ENCODE measurements at regions not wholly inside any gene's neighbourhood (a gene's known extent, or its start where the extent isn't known, plus 50 kb on each side); places are given as distances from the start of the nearest gene placed in this dataset.

GRCh38 chr18:60500960-60501359, 128.4 kb upstream of the MC4R start:
- no peaks in the 10 kb centered on the region for H3K36me3 ChIP-seq (ENCODE audit: low read depth)
- no peak overlapping the region for H3K4me3 ChIP-seq (ENCODE audit: severe bottlenecking)
- no peak for TF ChIP-seq CTCF (IDR thresholded peaks at IDR 0.05; ENCODE audit: poor library complexity, severe bottlenecking)
- H3K4me1 ChIP-seq (ENCODE audit: insufficient read depth, poor library complexity, severe bottlenecking) = no peaks in the 10 kb centered on the region
- ATAC-seq (ENCODE audit: low read depth) (no peak), DNase-seq (ENCODE audit: low spot score) (no peak)
- no peaks in the 10 kb centered on the region for H3K27me3 ChIP-seq (ENCODE audit: insufficient read depth, poor library complexity, severe bottlenecking)
- no peaks in the 10 kb centered on the region for H3K9me3 ChIP-seq (ENCODE audit: severe bottlenecking)
- H3K27ac ChIP-seq (ENCODE audit: poor library complexity, severe bottlenecking) = no peak overlapping the region

GRCh38 chr18:60502591-60502990, 130.0 kb upstream of the MC4R start:
- ATAC-seq (ENCODE audit: low read depth) = no peak
- TF ChIP-seq CTCF (IDR thresholded peaks at IDR 0.05; ENCODE audit: poor library complexity, severe bottlenecking) = no peak

GRCh38 chr18:60503199-60503598, 130.6 kb upstream of the MC4R start:
- H3K27me3 ChIP-seq (ENCODE audit: insufficient read depth, poor library complexity, severe bottlenecking) = no peaks in the 10 kb centered on the region
- no peak overlapping the region for H3K27ac ChIP-seq (ENCODE audit: poor library complexity, severe bottlenecking)
- TF ChIP-seq CTCF (IDR thresholded peaks at IDR 0.05; ENCODE audit: poor library complexity, severe bottlenecking) = no peak
- H3K4me1 ChIP-seq (ENCODE audit: insufficient read depth, poor library complexity, severe bottlenecking) = no peaks in the 10 kb centered on the region
- DNase-seq (ENCODE audit: low spot score) = no peak
- H3K9me3 ChIP-seq (ENCODE audit: severe bottlenecking) = no peaks in the 10 kb centered on the region
- no peak for ATAC-seq (ENCODE audit: low read depth)
- no peak overlapping the region for H3K4me3 ChIP-seq (ENCODE audit: severe bottlenecking)
- H3K36me3 ChIP-seq (ENCODE audit: low read depth) = no peaks in the 10 kb centered on the region

More at GRCh38 chr18:60502591-60502990, 130.0 kb upstream of the MC4R start:
- Histone ChIP-seq H3K4me1 (ENCODE audit: insufficient read depth, poor library complexity, severe bottlenecking) (no peaks in the 10 kb centered on the region), H3K27me3 (ENCODE audit: insufficient read depth, poor library complexity, severe bottlenecking) (no peaks in the 10 kb centered on the region), H3K27ac (ENCODE audit: poor library complexity, severe bottlenecking) (no peak overlapping the region), H3K36me3 (ENCODE audit: low read depth) (no peaks in the 10 kb centered on the region), H3K4me3 (ENCODE audit: severe bottlenecking) (no peak overlapping the region), H3K9me3 (ENCODE audit: severe bottlenecking) (no peaks in the 10 kb centered on the region)
- no peak for DNase-seq (ENCODE audit: low spot score)

GRCh38 chr18:60506190-60506589, 133.6 kb upstream of the MC4R start:
- no peaks in the 10 kb centered on the region for H3K4me1 ChIP-seq (ENCODE audit: insufficient read depth, poor library complexity, severe bottlenecking)
- no peak for TF ChIP-seq CTCF (IDR thresholded peaks at IDR 0.05; ENCODE audit: poor library complexity, severe bottlenecking)
- ATAC-seq (ENCODE audit: low read depth) = no peak

GRCh38 chr18:60506682-60507081, 134.1 kb upstream of the MC4R start:
- DNase-seq (ENCODE audit: low spot score) (no peak), ATAC-seq (ENCODE audit: low read depth) (no peak)
- Histone ChIP-seq H3K27ac (ENCODE audit: poor library complexity, severe bottlenecking) (no peak overlapping the region), H3K27me3 (ENCODE audit: insufficient read depth, poor library complexity, severe bottlenecking) (no peaks in the 10 kb centered on the region), H3K4me3 (ENCODE audit: severe bottlenecking) (no peak overlapping the region), H3K36me3 (ENCODE audit: low read depth) (no peaks in the 10 kb centered on the region), H3K9me3 (ENCODE audit: severe bottlenecking) (no peaks in the 10 kb centered on the region), H3K4me1 (ENCODE audit: insufficient read depth, poor library complexity, severe bottlenecking) (no peaks in the 10 kb centered on the region)
- no peak for TF ChIP-seq CTCF (IDR thresholded peaks at IDR 0.05; ENCODE audit: poor library complexity, severe bottlenecking)

More at GRCh38 chr18:60506190-60506589, 133.6 kb upstream of the MC4R start:
- H3K27ac ChIP-seq (ENCODE audit: poor library complexity, severe bottlenecking) = no peak overlapping the region
- DNase-seq (ENCODE audit: low spot score) = no peak
- no peaks in the 10 kb centered on the region for H3K9me3 ChIP-seq (ENCODE audit: severe bottlenecking)
- H3K27me3 ChIP-seq (ENCODE audit: insufficient read depth, poor library complexity, severe bottlenecking) = no peaks in the 10 kb centered on the region
- H3K36me3 ChIP-seq (ENCODE audit: low read depth) = no peaks in the 10 kb centered on the region
- H3K4me3 ChIP-seq (ENCODE audit: severe bottlenecking) = no peak overlapping the region
